ENCODE measurements at regions not wholly inside any gene's neighbourhood (a gene's known extent, or its start where the extent isn't known, plus 50 kb on each side); places are given as distances from the start of the nearest gene placed in this dataset.

DNA sequence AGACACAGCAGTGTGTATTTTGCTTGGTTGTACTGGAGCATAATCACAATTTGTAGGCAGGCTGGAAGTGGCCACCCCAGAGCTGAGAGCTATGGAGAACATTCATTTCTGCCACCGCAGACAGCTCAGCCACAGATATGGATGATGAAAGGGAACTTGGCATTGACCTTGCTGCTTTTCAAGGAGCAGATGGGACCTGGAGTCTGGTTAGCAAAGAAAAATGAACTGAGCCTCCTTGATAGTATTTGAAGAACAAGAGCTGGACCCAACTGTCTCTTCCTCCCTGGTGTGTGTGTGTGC, 395.2 kb upstream of the ZNF462 start:
- TF ChIP-seq EZH2 (IDR thresholded peaks at IDR 0.05; ENCODE audit: borderline replicate concordance, insufficient read depth, low read length, poor library complexity, severe bottlenecking) = no peak
- TF ChIP-seq, protein P1, sequence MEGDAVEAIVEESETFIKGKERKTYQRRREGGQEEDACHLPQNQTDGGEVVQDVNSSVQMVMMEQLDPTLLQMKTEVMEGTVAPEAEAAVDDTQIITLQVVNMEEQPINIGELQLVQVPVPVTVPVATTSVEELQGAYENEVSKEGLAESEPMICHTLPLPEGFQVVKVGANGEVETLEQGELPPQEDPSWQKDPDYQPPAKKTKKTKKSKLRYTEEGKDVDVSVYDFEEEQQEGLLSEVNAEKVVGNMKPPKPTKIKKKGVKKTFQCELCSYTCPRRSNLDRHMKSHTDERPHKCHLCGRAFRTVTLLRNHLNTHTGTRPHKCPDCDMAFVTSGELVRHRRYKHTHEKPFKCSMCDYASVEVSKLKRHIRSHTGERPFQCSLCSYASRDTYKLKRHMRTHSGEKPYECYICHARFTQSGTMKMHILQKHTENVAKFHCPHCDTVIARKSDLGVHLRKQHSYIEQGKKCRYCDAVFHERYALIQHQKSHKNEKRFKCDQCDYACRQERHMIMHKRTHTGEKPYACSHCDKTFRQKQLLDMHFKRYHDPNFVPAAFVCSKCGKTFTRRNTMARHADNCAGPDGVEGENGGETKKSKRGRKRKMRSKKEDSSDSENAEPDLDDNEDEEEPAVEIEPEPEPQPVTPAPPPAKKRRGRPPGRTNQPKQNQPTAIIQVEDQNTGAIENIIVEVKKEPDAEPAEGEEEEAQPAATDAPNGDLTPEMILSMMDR (IDR thresholded peaks at IDR 0.05; ENCODE audit: poor library complexity, severe bottlenecking) = no peak
- TF ChIP-seq SMC3 (conservative IDR thresholded peaks at IDR 0.05; ENCODE audit: poor library complexity) = no peak
- TF ChIP-seq, protein P2, sequence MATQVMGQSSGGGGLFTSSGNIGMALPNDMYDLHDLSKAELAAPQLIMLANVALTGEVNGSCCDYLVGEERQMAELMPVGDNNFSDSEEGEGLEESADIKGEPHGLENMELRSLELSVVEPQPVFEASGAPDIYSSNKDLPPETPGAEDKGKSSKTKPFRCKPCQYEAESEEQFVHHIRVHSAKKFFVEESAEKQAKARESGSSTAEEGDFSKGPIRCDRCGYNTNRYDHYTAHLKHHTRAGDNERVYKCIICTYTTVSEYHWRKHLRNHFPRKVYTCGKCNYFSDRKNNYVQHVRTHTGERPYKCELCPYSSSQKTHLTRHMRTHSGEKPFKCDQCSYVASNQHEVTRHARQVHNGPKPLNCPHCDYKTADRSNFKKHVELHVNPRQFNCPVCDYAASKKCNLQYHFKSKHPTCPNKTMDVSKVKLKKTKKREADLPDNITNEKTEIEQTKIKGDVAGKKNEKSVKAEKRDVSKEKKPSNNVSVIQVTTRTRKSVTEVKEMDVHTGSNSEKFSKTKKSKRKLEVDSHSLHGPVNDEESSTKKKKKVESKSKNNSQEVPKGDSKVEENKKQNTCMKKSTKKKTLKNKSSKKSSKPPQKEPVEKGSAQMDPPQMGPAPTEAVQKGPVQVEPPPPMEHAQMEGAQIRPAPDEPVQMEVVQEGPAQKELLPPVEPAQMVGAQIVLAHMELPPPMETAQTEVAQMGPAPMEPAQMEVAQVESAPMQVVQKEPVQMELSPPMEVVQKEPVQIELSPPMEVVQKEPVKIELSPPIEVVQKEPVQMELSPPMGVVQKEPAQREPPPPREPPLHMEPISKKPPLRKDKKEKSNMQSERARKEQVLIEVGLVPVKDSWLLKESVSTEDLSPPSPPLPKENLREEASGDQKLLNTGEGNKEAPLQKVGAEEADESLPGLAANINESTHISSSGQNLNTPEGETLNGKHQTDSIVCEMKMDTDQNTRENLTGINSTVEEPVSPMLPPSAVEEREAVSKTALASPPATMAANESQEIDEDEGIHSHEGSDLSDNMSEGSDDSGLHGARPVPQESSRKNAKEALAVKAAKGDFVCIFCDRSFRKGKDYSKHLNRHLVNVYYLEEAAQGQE (IDR thresholded peaks at IDR 0.05; ENCODE audit: borderline replicate concordance) = no peak
- TF ChIP-seq EP300 (conservative IDR thresholded peaks at IDR 0.05; ENCODE audit: poor library complexity, severe bottlenecking) = no peak
- TF ChIP-seq POLR2AphosphoS5 (IDR thresholded peaks at IDR 0.05) = no peak
- TF ChIP-seq RAD21 (conservative IDR thresholded peaks at IDR 0.05) = no peak
- no peak for TF ChIP-seq MXI1 (conservative IDR thresholded peaks at IDR 0.05; ENCODE audit: poor library complexity, severe bottlenecking)
- no peak for TF ChIP-seq TAF1 (IDR thresholded peaks at IDR 0.05; ENCODE audit: low read depth)

All from neural cell (in vitro differentiated cells).